PC-9 (cell line): ENCODE measurements at regions not wholly inside any gene's neighbourhood (a gene's known extent, or its start where the extent isn't known, plus 50 kb on each side); places are given as distances from the start of the nearest gene placed in this dataset.

Experiments
- EZH2 ChIP-seq: fragments of 200-600 bp; sonication (generic); IDR thresholded peaks from 2 replicates; pipeline ENCODE4 v1.8.0; 2017; ENCODE audit warnings: antibody characterized with exemption, low read depth
- TF ChIP-seq, protein P1 (sequence below): fragments of 200-600 bp; sonication (generic); conservative IDR thresholded peaks from 2 replicates; pipeline ENCODE4 v1.6.1; 2017; ENCODE audit warnings: mixed run types, antibody characterized with exemption, mild to moderate bottlenecking, moderate library complexity

DNA sequence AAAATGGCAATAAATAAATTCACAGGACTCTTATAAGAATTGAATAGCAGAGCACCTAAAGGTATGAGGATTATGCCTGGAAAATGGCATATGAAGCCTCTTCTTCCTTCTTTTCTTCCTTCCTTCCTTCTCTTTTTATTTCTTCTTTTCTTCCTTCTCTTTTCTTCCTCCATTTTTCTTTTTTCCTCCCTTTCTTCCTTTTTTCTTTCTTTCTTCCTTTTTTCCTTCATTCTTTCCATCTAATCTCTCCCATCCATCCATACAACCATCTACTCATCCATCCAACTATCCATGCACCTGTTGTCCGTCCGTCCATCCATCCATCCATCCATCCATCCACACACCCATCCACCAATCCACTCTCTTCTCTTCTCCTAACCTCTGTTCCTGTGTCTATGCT is 173.8 kb downstream of the TBX5 start:
- TF ChIP-seq, protein P1, sequence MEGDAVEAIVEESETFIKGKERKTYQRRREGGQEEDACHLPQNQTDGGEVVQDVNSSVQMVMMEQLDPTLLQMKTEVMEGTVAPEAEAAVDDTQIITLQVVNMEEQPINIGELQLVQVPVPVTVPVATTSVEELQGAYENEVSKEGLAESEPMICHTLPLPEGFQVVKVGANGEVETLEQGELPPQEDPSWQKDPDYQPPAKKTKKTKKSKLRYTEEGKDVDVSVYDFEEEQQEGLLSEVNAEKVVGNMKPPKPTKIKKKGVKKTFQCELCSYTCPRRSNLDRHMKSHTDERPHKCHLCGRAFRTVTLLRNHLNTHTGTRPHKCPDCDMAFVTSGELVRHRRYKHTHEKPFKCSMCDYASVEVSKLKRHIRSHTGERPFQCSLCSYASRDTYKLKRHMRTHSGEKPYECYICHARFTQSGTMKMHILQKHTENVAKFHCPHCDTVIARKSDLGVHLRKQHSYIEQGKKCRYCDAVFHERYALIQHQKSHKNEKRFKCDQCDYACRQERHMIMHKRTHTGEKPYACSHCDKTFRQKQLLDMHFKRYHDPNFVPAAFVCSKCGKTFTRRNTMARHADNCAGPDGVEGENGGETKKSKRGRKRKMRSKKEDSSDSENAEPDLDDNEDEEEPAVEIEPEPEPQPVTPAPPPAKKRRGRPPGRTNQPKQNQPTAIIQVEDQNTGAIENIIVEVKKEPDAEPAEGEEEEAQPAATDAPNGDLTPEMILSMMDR: no peak
- no peak for TF ChIP-seq EZH2
